Breast epithelium (tissue), 3 donors: ENCODE measurements at regions not wholly inside any gene's neighbourhood (a gene's known extent, or its start where the extent isn't known, plus 50 kb on each side); places are given as distances from the start of the nearest gene placed in this dataset.

ENCODE experiments used
- CTCF ChIP-seq, 3 donors: fragments of 450-650 bp; IDR thresholded peaks; one replicate each; pipeline ENCODE4 v1.5.1; 2016 to 2017; ENCODE audit warnings: antibody characterized with exemption in 3 of 3, mild to moderate bottlenecking in 3 of 3, moderate library complexity in 3 of 3
- POLR2AphosphoS5 ChIP-seq, 3 donors: sonication (generic); formaldehyde crosslinking; IDR thresholded peaks; one replicate each; pipeline ENCODE4 v1.6.1; 2017; ENCODE audit warnings: antibody characterized with exemption in 3 of 3

GRCh38 chr4:111113591-111113990 lies 490.7 kb upstream of the PITX2 start:
- no peak for TF ChIP-seq CTCF (IDR thresholded peaks at IDR 0.05)
- TF ChIP-seq POLR2AphosphoS5 (IDR thresholded peaks at IDR 0.05), result no peak
